Urothelium cell line (cell line): ENCODE measurements at regions not wholly inside any gene's neighbourhood (a gene's known extent, or its start where the extent isn't known, plus 50 kb on each side); places are given as distances from the start of the nearest gene placed in this dataset.

Source experiments
- DNase-seq: peaks from one replicate; pipeline ENCODE4 v3.0.0; 2011; ENCODE audit warnings: low spot score, mixed read lengths
- FAIRE-seq: peaks from 2 replicates; lab custom pipeline; 2011; peaks lifted over from hg19 to GRCh38; lab: Jason Lieb, UNC

- FAIRE-seq (no peak), DNase-seq (no peak)
Observed at GRCh38 chr4:44070843-44071242, 377.8 kb downstream of the KCTD8 start.

DNA sequence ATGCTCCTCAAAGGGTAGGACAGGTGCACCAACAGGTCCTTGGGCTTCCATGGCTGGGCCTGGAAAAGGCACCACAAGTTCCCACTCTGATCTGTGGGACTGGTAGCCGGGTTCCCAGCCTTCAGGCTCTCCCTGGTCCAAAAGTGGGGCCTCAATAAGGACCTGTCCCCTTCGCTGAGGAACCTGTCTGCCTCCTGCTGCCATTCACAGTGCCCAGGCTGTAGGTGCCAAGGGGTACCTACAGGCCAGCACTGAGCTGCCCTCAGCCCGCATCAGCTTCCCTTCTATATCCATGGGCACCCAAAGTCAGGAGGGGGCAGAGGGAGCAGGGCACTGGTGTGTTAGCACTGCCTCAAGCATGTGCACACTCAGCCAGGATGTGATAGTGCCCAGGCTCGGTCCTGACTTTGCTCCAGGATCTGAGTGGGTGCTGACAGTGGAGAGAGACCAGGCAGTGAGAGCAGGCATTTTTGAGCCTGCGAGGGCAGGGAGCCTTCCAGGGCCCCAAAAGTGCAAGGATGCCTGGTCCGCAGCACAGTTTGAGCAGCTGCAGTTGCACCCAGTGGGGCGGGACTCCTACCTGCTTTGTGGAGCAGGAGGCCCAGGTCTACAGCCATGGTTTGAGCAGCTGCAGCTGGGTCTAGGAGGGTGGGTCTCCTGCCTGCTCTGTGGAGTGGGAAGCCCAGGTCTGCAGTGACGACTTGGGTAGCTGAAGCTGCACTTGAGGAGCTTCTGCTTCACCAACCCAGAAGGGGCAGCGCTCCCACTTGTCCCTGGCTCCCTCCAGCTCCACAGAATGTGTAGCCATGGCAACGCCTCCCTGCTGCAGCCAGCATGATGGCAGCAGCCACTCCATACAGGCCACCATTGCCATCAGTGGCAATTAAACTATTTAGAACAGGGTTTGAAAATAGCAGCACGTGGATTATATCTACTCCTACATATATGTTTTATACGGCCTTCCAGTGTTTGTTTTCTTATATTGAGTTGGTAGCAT is 376.4 kb downstream of the KCTD8 start:
- FAIRE-seq (peak; percentile 23), DNase-seq (no peak)

GRCh38 chr4:44086753-44087152 is 361.9 kb downstream of the KCTD8 start:
- no peak for DNase-seq
- no peak for FAIRE-seq

DNA sequence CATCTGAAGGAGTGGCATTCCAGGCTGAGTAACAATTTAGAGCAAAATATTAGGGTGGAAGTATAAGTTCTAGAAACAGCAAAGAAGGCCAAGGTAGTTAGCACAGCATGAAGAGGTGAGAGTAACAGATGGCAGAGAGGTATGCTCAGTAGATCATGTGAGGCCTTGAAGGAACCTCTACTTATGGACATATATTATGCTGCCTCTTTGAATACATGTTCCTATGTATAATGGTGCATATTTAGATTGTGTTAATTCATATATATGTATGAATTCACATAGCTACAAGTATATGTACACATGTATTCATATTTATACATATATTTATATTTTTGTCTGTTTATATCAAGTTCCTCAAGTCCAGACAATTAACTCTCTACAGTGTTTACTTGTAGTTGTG is 355.2 kb downstream of the KCTD8 start:
- FAIRE-seq = no peak

GRCh38 chr4:44098973-44099372 is 349.6 kb downstream of the KCTD8 start:
- FAIRE-seq = no peak
- DNase-seq = no peak

More for the DNA sequence above, 355.2 kb downstream of the KCTD8 start:
- no peak for DNase-seq

DNA sequence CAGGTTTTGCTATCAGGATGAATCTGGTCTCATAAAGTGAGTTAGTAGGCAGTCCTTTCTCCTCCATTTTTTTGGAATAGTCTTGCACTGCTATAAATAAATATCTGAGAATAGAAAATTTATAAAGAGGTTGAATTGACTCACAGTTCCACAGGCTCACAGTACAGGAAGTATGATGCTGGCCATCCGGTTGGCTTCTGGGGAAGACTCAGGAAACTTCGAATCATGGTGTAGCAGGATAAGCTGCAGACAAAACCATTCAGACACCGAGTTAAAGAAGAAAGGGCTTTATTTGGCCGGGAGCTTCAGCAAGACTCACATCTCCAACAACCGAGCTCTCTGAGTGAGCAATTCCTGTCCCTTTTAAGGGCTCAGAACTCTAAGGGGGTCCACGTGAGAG is 348.2 kb downstream of the KCTD8 start:
- DNase-seq (no peak), FAIRE-seq (no peak)

DNA sequence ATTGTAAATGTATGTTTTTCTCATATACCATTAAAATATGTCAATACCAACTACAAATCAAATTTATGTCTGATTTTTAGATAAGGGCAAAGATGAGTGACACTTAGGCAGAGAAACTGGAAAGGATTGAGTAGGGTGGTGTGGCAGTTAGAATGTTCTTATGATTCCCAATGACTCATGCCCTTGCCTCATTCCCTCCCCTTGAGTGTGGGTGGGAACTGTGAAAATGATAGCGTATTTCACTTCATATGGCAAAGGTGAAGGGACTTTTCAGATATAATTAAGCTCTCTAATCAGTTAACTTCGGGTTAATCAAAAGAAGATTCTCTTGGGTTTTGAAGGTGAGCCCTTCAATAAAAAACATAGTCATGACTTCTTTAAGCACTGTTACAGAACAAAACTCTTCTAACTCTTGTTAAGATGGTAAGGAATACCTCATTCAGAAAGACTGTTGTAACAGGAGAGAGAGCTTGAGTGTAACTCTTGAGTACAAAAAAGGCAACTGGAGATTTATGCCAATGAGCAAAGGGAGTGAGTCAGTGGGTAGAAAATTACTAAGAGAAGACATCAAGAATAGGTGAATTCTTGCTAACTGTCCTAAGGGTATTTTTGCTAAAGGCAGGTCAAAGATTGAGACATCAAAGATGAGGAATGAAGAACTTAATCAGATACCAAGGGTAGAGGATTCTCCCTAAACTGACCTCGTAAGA is 329.5 kb downstream of the KCTD8 start:
- DNase-seq (no peak), FAIRE-seq (no peak)

DNA sequence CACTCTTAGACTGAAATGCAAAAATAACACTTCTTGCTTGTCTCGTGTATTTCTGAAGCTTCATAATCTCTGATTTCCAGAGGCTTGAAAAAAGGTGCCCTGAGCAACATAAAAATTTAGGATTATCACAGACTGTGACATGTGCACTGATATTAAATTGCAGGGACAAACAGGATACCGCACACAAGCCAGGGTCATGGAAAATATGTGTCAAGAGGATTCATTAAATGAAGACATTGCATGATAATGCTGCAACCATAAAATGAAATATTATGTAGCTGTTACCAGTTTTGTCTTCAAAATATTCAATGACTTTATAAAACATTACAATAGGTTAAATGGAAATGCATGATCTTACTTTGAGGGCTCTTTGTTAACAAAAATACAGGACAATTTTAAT is 328.0 kb downstream of the KCTD8 start:
- DNase-seq (no peak), FAIRE-seq (no peak)

DNA sequence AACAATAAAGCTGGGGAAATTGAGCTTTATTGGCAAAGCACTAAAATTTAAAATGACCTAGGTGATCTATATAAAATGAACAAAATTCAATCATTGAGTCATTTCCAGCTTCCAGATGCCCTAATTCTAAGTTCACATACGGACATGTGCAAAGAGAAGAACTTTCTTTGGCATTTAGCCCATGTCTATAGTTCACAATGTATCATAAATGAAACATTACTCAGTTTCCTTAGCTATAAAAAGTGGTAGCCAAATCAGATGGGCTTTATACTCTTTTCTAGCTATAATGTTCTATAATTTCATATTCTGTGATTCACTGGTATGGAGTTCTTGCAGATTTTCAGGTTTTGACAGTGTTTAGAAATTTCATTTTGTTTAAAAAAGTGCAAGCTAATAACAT is 327.4 kb downstream of the KCTD8 start:
- DNase-seq (no peak), FAIRE-seq (no peak)
